Endodermal cell (in vitro differentiated cells): ENCODE measurements at regions not wholly inside any gene's neighbourhood (a gene's known extent, or its start where the extent isn't known, plus 50 kb on each side); places are given as distances from the start of the nearest gene placed in this dataset.

Experiments used
- DNase-seq: peaks from one replicate; pipeline ENCODE4 v3.0.0-alpha.2; 2017
- H3K27ac ChIP-seq: 2 replicates; pipeline ENCODE4 v1.5.1; 2013; ENCODE audit warnings: mild to moderate bottlenecking, low read depth, low read length, moderate library complexity
- H3K27me3 ChIP-seq: 2 replicates; pipeline ENCODE4 v1.6.1; 2013; ENCODE audit warnings: mild to moderate bottlenecking, low read length, moderate library complexity; ENCODE audit not compliant: insufficient read depth, control insufficient read depth, poor library complexity, severe bottlenecking
- H3K36me3 ChIP-seq: 2 replicates; pipeline ENCODE4 v1.7.0; 2013; ENCODE audit warnings: mild to moderate bottlenecking, low read length, moderate library complexity; ENCODE audit not compliant: control insufficient read depth, insufficient read depth
- H3K4me1 ChIP-seq: one replicate; pipeline ENCODE4 v1.7.0; 2013; ENCODE audit warnings: low read length; ENCODE audit not compliant: control insufficient read depth, insufficient read depth
- H3K4me3 ChIP-seq: 2 replicates; pipeline ENCODE4 v1.5.1; 2013; ENCODE audit warnings: mild to moderate bottlenecking, low read length, moderate library complexity
- H3K9ac ChIP-seq: 2 replicates; pipeline ENCODE4 v1.6.1; 2013; ENCODE audit warnings: mild to moderate bottlenecking, low read length, moderate library complexity; ENCODE audit not compliant: poor library complexity, severe bottlenecking; ENCODE audit errors: extremely low read depth
- H3K9me3 ChIP-seq: 2 replicates; pipeline ENCODE4 v1.6.1; 2013; ENCODE audit warnings: mild to moderate bottlenecking, low read length, moderate library complexity; ENCODE audit not compliant: control insufficient read depth
- H3K27ac Mint-ChIP-seq: 2 replicates; pipeline ENCODE4 v1.8.0; 2020; ENCODE audit warnings: mixed read lengths
- H3K27me3 Mint-ChIP-seq: 2 replicates; pipeline ENCODE4 v1.8.0; 2021; ENCODE audit warnings: mild to moderate bottlenecking, mixed read lengths; ENCODE audit not compliant: insufficient read depth
- H3K36me3 Mint-ChIP-seq: 2 replicates; pipeline ENCODE4 v1.8.0; 2020; ENCODE audit warnings: low read depth, mixed read lengths
- H3K4me1 Mint-ChIP-seq: 2 replicates; pipeline ENCODE4 v1.8.0; 2020; ENCODE audit warnings: mixed read lengths
- H3K4me3 Mint-ChIP-seq: 2 replicates; pipeline ENCODE4 v1.8.0; 2020; ENCODE audit warnings: mild to moderate bottlenecking, moderate library complexity, mixed read lengths
- H3K9me3 Mint-ChIP-seq: 2 replicates; pipeline ENCODE4 v1.8.0; 2020; ENCODE audit warnings: mild to moderate bottlenecking, mixed read lengths
- WGBS, 2 experiments: methylation state at CpG; one replicate each; pipeline versions ENCODE4 v1.1.5 to v1.1.7; 2013; ENCODE audit warnings: missing lambda C conversion rate in 2 of 2, mixed read lengths in 1 of 2; ENCODE audit not compliant: insufficient coverage in 1 of 2, insufficient read length in 1 of 2; 5-methylcytosine and 5-hydroxymethylcytosine counted together
- TF ChIP-seq, protein P1 (sequence below): fragments of 200-600 bp; sonication (generic); conservative IDR thresholded peaks from 2 replicates; pipeline ENCODE4 v1.5.0; 2021; ENCODE audit warnings: antibody characterized with exemption, mild to moderate bottlenecking

DNA sequence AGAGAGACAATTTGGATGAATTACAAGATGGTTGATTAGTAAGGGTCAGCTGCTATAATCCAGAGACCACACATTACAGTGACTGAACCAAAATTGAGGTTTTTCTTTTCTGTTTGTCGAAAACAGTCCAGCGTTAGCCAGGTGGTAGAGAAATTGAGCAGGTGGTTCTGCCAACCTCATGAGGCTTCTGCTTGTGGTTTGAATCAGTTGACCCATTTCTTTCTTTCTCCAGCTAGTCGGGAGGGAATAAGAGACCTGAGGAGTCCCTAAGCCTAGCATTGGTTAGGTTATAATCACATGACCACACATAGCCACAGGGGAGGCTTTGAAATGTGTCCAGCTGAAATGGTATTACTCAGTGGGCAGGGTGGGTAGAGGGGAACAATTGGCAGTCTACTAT lies 504.6 kb downstream of the HS3ST4 start:
- H3K9me3 Mint-ChIP-seq: no peaks in the 10 kb centered on the region
- Histone ChIP-seq H3K9me3 (no peaks in the 10 kb centered on the region), H3K27ac (no peak overlapping the region), H3K36me3 (no peaks in the 10 kb centered on the region), H3K27me3 (no peaks in the 10 kb centered on the region), H3K9ac (no peak overlapping the region), H3K4me1 (peaks cover 5% of the 10 kb centered on the region), H3K4me3 (no peak overlapping the region)
- no peaks in the 10 kb centered on the region for H3K36me3 Mint-ChIP-seq
- DNase-seq: no peak
- no peak overlapping the region for H3K4me3 Mint-ChIP-seq
- 70 to 83% methylated on average over 2 to 3 of the region's 3 CpGs for WGBS, 2 experiments
- H3K4me1 Mint-ChIP-seq: peaks cover 17% of the 10 kb centered on the region
- TF ChIP-seq, protein P1, sequence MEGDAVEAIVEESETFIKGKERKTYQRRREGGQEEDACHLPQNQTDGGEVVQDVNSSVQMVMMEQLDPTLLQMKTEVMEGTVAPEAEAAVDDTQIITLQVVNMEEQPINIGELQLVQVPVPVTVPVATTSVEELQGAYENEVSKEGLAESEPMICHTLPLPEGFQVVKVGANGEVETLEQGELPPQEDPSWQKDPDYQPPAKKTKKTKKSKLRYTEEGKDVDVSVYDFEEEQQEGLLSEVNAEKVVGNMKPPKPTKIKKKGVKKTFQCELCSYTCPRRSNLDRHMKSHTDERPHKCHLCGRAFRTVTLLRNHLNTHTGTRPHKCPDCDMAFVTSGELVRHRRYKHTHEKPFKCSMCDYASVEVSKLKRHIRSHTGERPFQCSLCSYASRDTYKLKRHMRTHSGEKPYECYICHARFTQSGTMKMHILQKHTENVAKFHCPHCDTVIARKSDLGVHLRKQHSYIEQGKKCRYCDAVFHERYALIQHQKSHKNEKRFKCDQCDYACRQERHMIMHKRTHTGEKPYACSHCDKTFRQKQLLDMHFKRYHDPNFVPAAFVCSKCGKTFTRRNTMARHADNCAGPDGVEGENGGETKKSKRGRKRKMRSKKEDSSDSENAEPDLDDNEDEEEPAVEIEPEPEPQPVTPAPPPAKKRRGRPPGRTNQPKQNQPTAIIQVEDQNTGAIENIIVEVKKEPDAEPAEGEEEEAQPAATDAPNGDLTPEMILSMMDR: no peak
- peaks cover 4% of the 10 kb centered on the region for H3K27me3 Mint-ChIP-seq
- no peak overlapping the region for H3K27ac Mint-ChIP-seq

DNA sequence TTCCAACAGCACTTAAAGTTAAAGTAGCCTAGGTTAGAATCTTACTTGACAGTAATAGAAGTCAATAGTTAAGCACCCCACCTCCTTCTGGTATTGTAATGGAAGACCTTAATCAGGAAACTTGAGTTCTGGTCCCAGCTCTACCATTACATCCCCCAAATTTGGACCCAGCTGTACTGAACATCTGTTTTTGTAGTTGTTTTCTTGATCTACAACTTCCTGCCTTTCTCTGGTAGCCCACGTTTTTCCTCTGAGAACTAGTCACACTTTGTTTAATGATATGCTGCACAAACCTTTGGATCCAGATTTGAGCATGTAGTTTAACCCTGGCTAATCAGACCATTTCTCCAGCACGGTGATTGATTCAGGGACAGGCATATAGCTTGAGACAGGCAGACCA lies 505.0 kb downstream of the HS3ST4 start:
- H3K27me3 Mint-ChIP-seq: peaks cover 4% of the 10 kb centered on the region
- DNase-seq: no peak
- H3K4me1 ChIP-seq: peaks cover 4% of the 10 kb centered on the region
- H3K4me3 Mint-ChIP-seq: no peak overlapping the region
- no peak overlapping the region for H3K27ac ChIP-seq
- peaks cover 14% of the 10 kb centered on the region for H3K4me1 Mint-ChIP-seq
- TF ChIP-seq, protein P1: no peak
- no peak overlapping the region for H3K27ac Mint-ChIP-seq
- no peaks in the 10 kb centered on the region for H3K9me3 Mint-ChIP-seq
- no peaks in the 10 kb centered on the region for H3K27me3 ChIP-seq
- 85 to 100% methylated on average over 2 of the region's 2 CpGs for WGBS, 2 experiments
- H3K36me3 ChIP-seq: no peaks in the 10 kb centered on the region
- H3K9ac ChIP-seq: no peak overlapping the region
- no peaks in the 10 kb centered on the region for H3K9me3 ChIP-seq
- H3K36me3 Mint-ChIP-seq: no peaks in the 10 kb centered on the region
- no peak overlapping the region for H3K4me3 ChIP-seq

DNA sequence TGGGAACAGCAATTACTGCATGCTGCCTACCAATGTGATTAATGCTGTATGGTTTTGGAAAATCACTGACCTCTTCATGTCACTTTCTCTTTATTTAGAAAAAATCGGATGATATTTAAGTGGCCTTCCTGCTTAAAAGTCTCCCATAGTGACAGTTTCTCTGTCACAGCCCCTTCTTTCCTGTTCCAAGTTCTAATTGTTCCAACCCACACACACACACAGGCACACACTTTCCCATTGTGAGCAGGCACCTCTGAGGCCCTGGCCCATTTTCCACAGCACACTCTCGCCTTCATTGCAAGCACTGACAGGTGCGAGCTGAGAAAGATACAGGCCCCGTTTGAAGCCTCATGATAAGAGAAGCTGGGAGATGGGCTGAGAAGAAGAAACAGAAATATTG lies 505.9 kb downstream of the HS3ST4 start:
- H3K4me3 Mint-ChIP-seq: no peak overlapping the region
- peaks cover 4% of the 10 kb centered on the region for H3K27me3 Mint-ChIP-seq
- 72 to 88% methylated on average over 3 to 4 of the region's 4 CpGs for WGBS, 2 experiments
- no peaks in the 10 kb centered on the region for H3K4me1 ChIP-seq
- no peak for DNase-seq
- no peaks in the 10 kb centered on the region for H3K9me3 ChIP-seq
- no peaks in the 10 kb centered on the region for H3K27me3 ChIP-seq
- no peak overlapping the region for H3K9ac ChIP-seq
- H3K4me1 Mint-ChIP-seq: peaks cover 11% of the 10 kb centered on the region
- no peak overlapping the region for H3K4me3 ChIP-seq
- H3K27ac ChIP-seq: no peak overlapping the region
- no peaks in the 10 kb centered on the region for H3K36me3 Mint-ChIP-seq
- no peaks in the 10 kb centered on the region for H3K36me3 ChIP-seq
- no peaks in the 10 kb centered on the region for H3K9me3 Mint-ChIP-seq
- TF ChIP-seq, protein P1: no peak
- no peak overlapping the region for H3K27ac Mint-ChIP-seq
